ENCODE measurements at regions not wholly inside any gene's neighbourhood (a gene's known extent, or its start where the extent isn't known, plus 50 kb on each side); places are given as distances from the start of the nearest gene placed in this dataset.

- no peak for TF ChIP-seq CHD7 (IDR thresholded peaks at IDR 0.05; ENCODE audit: insufficient replicate concordance, low read length)
These were observed 165.5 kb upstream of the KLF12 start (continued) for GRCh38 chr13:74299721-74300120.
